Sigmoid colon (tissue), 6 donors: ENCODE measurements at regions not wholly inside any gene's neighbourhood (a gene's known extent, or its start where the extent isn't known, plus 50 kb on each side); places are given as distances from the start of the nearest gene placed in this dataset.

Experiments
- DNase-seq: peaks from one replicate; pipeline ENCODE4 v3.0.0-alpha.2; 2019
- H3K27ac ChIP-seq, 4 donors: fragments of 200-600 bp; sonication (generic); one replicate each; pipeline ENCODE4 v1.5.1; 2016 to 2019; ENCODE audit warnings: mild to moderate bottlenecking in 1 of 4
- H3K27me3 ChIP-seq, 3 donors: fragments of 200-600 bp; sonication (generic); one replicate each; pipeline ENCODE4 v1.5.1; 2019; ENCODE audit warnings: mild to moderate bottlenecking in 1 of 3
- H3K36me3 ChIP-seq, 4 donors: fragments of 200-600 bp; sonication (generic); one replicate each; pipeline ENCODE4 v1.5.1; 2016 to 2019
- H3K4me1 ChIP-seq, 4 donors: fragments of 200-600 bp; sonication (generic); one replicate each; pipeline ENCODE4 v1.5.1; 2017 to 2019
- H3K4me3 ChIP-seq, 4 donors: fragments of 200-600 bp; sonication (generic); one replicate each; pipeline ENCODE4 v1.5.1; 2017 to 2019; ENCODE audit warnings: mild to moderate bottlenecking in 2 of 4, moderate library complexity in 1 of 4
- H3K9me3 ChIP-seq, 4 donors: fragments of 200-600 bp in 3 of 4; sonication (generic) in 3 of 4; one replicate each; pipeline versions ENCODE4 v1.5.1 to v1.6.1; 2013 to 2019
- CTCF ChIP-seq, 4 experiments: fragments of 450-650 bp in 3 of 4; fragments of 200-600 bp in 1 of 4; IDR thresholded peaks; one replicate each; pipeline ENCODE4 v1.5.1; 2016 to 2019; ENCODE audit warnings: antibody characterized with exemption in 4 of 4, mild to moderate bottlenecking in 3 of 4, moderate library complexity in 2 of 4
- EP300 ChIP-seq, 4 donors: sonication (generic); formaldehyde crosslinking; IDR thresholded peaks; one replicate each; pipeline ENCODE4 v1.6.1; 2017; ENCODE audit warnings: antibody characterized with exemption in 4 of 4
- POLR2A ChIP-seq, 2 donors: fragments of 450-650 bp; IDR thresholded peaks; one replicate each; pipeline ENCODE4 v1.6.1; 2016; ENCODE audit warnings: antibody characterized with exemption in 2 of 2, mild to moderate bottlenecking in 2 of 2, moderate library complexity in 2 of 2
- POLR2AphosphoS5 ChIP-seq, 4 donors: sonication (generic); formaldehyde crosslinking; IDR thresholded peaks; one replicate each; pipeline ENCODE4 v1.6.1; 2017; ENCODE audit warnings: antibody characterized with exemption in 4 of 4
- WGBS, 2 donors: extraction: QIAGEN DNeasy Blood & Tissue Kit; methylation state at CpG; one replicate each; pipeline ENCODE4 v1.1.7; 2013; 5-methylcytosine and 5-hydroxymethylcytosine counted together
- intact Hi-C: fragments of 100-400 bp; cut with DNase I; formaldehyde crosslinking; loops from one replicate; pipeline ENCODE4 v1.15.1; 2023
- donor health status: healthy with polysubstance abuse.
- donor health status: healthy.

- H3K36me3 ChIP-seq, result no peaks in the 10 kb centered on the region
- 88 to 89% methylated on average over 19 of the region's 19 CpGs for WGBS, 2 donors
- H3K27me3 ChIP-seq, result peaks cover 0 to 9% (median 0%) of the 10 kb centered on the region in 3 donors
- intact Hi-C loops, result no loop called here
- H3K9me3 ChIP-seq, result no peaks in the 10 kb centered on the region
- DNase-seq, result peak; percentile 53
- H3K4me1 ChIP-seq, result peaks cover 0 to 3% (median 0%) of the 10 kb centered on the region in 4 donors
- no peak for TF ChIP-seq POLR2A (IDR thresholded peaks at IDR 0.05)
- TF ChIP-seq CTCF (IDR thresholded peaks at IDR 0.05), result no peak
- TF ChIP-seq EP300 (IDR thresholded peaks at IDR 0.05), result no peak
- TF ChIP-seq POLR2AphosphoS5 (IDR thresholded peaks at IDR 0.05), result no peak
- peak overlapping the region in 1 of 4 donors; percentile 20 for H3K27ac ChIP-seq
- H3K4me3 ChIP-seq, result no peak overlapping the region
These were observed 86.5 kb upstream of the DIO3 start for GRCh38 chr14:101474563-101475455.

- no peak overlapping the region for H3K4me3 ChIP-seq
These were observed 85.6 kb upstream of the DIO3 start for GRCh38 chr14:101475456-101476257.

GRCh38 chr14:101476258-101476915 lies 84.9 kb upstream of the DIO3 start:
- Histone ChIP-seq H3K4me1 (peaks cover 0 to 3% (median 0%) of the 10 kb centered on the region in 4 donors), H3K36me3 (no peaks in the 10 kb centered on the region), H3K9me3 (no peaks in the 10 kb centered on the region), H3K27me3 (peaks cover 0 to 9% (median 0%) of the 10 kb centered on the region in 3 donors), H3K4me3 (no peak overlapping the region), H3K27ac (peak overlapping the region in 1 of 4 donors; percentile 15)
- TF ChIP-seq POLR2A (IDR thresholded peaks at IDR 0.05) (no peak), POLR2AphosphoS5 (IDR thresholded peaks at IDR 0.05) (no peak), EP300 (IDR thresholded peaks at IDR 0.05) (no peak), CTCF (IDR thresholded peaks at IDR 0.05) (no peak)
- 21 to 68% methylated on average over 9 of the region's 9 CpGs for WGBS, 2 donors
- DNase-seq, result peak; percentile 41
- intact Hi-C loops, result no loop called here

More at GRCh38 chr14:101475456-101476257, 85.6 kb upstream of the DIO3 start:
- peak; percentile 72 for DNase-seq
- TF ChIP-seq POLR2A (IDR thresholded peaks at IDR 0.05) (no peak), POLR2AphosphoS5 (IDR thresholded peaks at IDR 0.05) (peak in 2 of 4 donors; percentile 24 to 40)
- 54 to 73% methylated on average over 26 of the region's 26 CpGs for whole genome bisulfite sequencing, 2 donors
- Histone ChIP-seq H3K4me1 (peaks cover 0 to 3% (median 0%) of the 10 kb centered on the region in 4 donors), H3K27ac (peak overlapping the region in 2 of 4 donors; percentile 20 to 33), H3K36me3 (no peaks in the 10 kb centered on the region), H3K9me3 (no peaks in the 10 kb centered on the region), H3K27me3 (peaks cover 0 to 9% (median 0%) of the 10 kb centered on the region in 3 donors)
- intact Hi-C loops, result no loop called here

- TF ChIP-seq CTCF (IDR thresholded peaks at IDR 0.05) (no peak), POLR2A (IDR thresholded peaks at IDR 0.05) (no peak), EP300 (IDR thresholded peaks at IDR 0.05) (no peak), POLR2AphosphoS5 (IDR thresholded peaks at IDR 0.05) (no peak)
- Histone ChIP-seq H3K4me3 (no peak overlapping the region), H3K4me1 (peaks cover 0 to 3% (median 0%) of the 10 kb centered on the region in 4 donors), H3K27ac (no peak overlapping the region), H3K27me3 (peaks cover 0 to 9% (median 0%) of the 10 kb centered on the region in 3 donors), H3K9me3 (no peaks in the 10 kb centered on the region), H3K36me3 (no peaks in the 10 kb centered on the region)
- peak; percentile 50 for DNase-seq
- intact Hi-C loops, result no loop called here
- WGBS, 2 donors, result 18 to 62% methylated on average over 14 of the region's 14 CpGs
These were observed 84.3 kb upstream of the DIO3 start for GRCh38 chr14:101476916-101477553.
